ENCODE measurements at regions not wholly inside any gene's neighbourhood (a gene's known extent, or its start where the extent isn't known, plus 50 kb on each side); places are given as distances from the start of the nearest gene placed in this dataset.

DNA sequence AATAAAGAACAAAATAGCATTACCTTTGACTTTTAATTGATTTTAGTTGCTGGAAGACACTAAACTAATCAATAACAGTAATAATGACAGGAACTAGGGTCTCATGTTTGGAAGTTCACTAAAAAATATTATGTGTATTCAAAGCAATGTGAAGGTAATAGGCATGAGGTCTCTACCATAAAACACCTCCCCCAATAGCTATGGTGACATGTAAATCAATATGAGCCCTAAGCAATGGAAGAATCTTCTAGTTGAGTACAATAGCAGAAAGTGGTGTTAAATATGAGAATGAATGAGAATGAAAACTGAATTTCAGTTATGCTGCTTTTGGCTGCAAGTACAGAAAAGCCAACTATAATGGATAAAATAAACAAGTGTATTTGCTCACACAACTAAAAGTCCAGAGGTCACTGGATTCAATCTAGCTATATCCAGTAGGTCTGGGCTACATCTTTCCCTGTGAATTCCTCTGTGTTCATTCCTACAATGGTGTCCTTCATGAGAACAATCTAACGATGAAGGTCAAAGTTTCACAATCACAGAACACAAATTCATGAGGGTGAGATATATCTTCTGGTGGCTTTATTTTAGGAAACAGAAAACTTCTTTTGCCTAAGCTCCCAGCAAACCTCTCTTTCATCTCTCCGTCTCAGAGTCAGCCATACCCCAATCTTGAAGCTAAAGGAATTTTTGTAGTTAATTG is 728.0 kb downstream of the FSCB start:
- TF ChIP-seq, protein P1, sequence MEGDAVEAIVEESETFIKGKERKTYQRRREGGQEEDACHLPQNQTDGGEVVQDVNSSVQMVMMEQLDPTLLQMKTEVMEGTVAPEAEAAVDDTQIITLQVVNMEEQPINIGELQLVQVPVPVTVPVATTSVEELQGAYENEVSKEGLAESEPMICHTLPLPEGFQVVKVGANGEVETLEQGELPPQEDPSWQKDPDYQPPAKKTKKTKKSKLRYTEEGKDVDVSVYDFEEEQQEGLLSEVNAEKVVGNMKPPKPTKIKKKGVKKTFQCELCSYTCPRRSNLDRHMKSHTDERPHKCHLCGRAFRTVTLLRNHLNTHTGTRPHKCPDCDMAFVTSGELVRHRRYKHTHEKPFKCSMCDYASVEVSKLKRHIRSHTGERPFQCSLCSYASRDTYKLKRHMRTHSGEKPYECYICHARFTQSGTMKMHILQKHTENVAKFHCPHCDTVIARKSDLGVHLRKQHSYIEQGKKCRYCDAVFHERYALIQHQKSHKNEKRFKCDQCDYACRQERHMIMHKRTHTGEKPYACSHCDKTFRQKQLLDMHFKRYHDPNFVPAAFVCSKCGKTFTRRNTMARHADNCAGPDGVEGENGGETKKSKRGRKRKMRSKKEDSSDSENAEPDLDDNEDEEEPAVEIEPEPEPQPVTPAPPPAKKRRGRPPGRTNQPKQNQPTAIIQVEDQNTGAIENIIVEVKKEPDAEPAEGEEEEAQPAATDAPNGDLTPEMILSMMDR (tag by site-specific recombination; IDR thresholded peaks at IDR 0.05), result no peak
- TF ChIP-seq, protein P2, sequence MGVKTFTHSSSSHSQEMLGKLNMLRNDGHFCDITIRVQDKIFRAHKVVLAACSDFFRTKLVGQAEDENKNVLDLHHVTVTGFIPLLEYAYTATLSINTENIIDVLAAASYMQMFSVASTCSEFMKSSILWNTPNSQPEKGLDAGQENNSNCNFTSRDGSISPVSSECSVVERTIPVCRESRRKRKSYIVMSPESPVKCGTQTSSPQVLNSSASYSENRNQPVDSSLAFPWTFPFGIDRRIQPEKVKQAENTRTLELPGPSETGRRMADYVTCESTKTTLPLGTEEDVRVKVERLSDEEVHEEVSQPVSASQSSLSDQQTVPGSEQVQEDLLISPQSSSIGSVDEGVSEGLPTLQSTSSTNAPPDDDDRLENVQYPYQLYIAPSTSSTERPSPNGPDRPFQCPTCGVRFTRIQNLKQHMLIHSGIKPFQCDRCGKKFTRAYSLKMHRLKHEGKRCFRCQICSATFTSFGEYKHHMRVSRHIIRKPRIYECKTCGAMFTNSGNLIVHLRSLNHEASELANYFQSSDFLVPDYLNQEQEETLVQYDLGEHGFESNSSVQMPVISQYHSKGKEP (tag by site-specific recombination; IDR thresholded peaks at IDR 0.05), result no peak
- TF ChIP-seq ZNF501 (tag by site-specific recombination; IDR thresholded peaks at IDR 0.05) (no peak), KLF16 (tag by site-specific recombination; IDR thresholded peaks at IDR 0.05) (no peak), ZNF184 (tag by site-specific recombination; IDR thresholded peaks at IDR 0.05) (no peak), ZBTB7A (tag by site-specific recombination; IDR thresholded peaks at IDR 0.05; ENCODE audit: low read depth) (no peak)
- TF ChIP-seq, protein P3, sequence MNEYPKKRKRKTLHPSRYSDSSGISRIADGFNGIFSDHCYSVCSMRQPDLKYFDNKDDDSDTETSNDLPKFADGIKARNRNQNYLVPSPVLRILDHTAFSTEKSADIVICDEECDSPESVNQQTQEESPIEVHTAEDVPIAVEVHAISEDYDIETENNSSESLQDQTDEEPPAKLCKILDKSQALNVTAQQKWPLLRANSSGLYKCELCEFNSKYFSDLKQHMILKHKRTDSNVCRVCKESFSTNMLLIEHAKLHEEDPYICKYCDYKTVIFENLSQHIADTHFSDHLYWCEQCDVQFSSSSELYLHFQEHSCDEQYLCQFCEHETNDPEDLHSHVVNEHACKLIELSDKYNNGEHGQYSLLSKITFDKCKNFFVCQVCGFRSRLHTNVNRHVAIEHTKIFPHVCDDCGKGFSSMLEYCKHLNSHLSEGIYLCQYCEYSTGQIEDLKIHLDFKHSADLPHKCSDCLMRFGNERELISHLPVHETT (tag by site-specific recombination; IDR thresholded peaks at IDR 0.05), result no peak
- TF ChIP-seq, protein P4, sequence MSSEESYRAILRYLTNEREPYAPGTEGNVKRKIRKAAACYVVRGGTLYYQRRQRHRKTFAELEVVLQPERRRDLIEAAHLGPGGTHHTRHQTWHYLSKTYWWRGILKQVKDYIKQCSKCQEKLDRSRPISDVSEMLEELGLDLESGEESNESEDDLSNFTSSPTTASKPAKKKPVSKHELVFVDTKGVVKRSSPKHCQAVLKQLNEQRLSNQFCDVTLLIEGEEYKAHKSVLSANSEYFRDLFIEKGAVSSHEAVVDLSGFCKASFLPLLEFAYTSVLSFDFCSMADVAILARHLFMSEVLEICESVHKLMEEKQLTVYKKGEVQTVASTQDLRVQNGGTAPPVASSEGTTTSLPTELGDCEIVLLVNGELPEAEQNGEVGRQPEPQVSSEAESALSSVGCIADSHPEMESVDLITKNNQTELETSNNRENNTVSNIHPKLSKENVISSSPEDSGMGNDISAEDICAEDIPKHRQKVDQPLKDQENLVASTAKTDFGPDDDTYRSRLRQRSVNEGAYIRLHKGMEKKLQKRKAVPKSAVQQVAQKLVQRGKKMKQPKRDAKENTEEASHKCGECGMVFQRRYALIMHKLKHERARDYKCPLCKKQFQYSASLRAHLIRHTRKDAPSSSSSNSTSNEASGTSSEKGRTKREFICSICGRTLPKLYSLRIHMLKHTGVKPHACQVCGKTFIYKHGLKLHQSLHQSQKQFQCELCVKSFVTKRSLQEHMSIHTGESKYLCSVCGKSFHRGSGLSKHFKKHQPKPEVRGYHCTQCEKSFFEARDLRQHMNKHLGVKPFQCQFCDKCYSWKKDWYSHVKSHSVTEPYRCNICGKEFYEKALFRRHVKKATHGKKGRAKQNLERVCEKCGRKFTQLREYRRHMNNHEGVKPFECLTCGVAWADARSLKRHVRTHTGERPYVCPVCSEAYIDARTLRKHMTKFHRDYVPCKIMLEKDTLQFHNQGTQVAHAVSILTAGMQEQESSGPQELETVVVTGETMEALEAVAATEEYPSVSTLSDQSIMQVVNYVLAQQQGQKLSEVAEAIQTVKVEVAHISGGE (tag by site-specific recombination; conservative IDR thresholded peaks at IDR 0.05; ENCODE audit: low read depth), result no peak

Measured in HEK293 (cell line).